Retinal pigment epithelial cell (primary cell): ENCODE measurements at regions not wholly inside any gene's neighbourhood (a gene's known extent, or its start where the extent isn't known, plus 50 kb on each side); places are given as distances from the start of the nearest gene placed in this dataset.

ENCODE experiments used
- DNase-seq: peaks from one replicate; pipeline ENCODE4 v3.0.0-alpha.2; 2010; ENCODE audit warnings: low read depth
- H3K4me3 ChIP-seq: 2 replicates; pipeline ENCODE4 v1.5.1; 2011; ENCODE audit warnings: mild to moderate bottlenecking, low read length, control low read depth, moderate library complexity
- CTCF ChIP-seq: conservative IDR thresholded peaks from 2 replicates; pipeline ENCODE4 v1.5.1; 2011; ENCODE audit warnings: low read depth, low read length, control low read depth, inconsistent platforms

DNA sequence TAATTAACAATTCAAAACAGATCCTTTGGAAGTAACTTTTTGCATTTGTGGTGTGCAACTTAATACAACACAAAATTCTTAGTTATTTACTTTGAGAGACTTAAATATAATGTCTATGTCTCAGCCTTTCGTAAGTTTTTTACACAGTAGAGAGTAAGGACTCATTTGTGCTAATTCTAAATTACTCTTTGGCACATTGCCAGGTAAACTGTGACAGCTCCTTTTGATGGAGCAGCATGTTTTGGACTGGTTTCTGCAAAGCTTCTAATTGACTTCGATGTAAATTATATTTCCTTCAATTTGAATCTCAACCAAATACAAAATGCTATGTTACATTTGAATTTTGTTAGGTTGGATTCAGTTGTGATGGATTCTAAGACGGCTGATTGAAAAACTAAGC lies 450.7 kb upstream of the OPRM1 start:
- DNase-seq: no peak
- H3K4me3 ChIP-seq: no peak overlapping the region
- no peak for TF ChIP-seq CTCF

DNA sequence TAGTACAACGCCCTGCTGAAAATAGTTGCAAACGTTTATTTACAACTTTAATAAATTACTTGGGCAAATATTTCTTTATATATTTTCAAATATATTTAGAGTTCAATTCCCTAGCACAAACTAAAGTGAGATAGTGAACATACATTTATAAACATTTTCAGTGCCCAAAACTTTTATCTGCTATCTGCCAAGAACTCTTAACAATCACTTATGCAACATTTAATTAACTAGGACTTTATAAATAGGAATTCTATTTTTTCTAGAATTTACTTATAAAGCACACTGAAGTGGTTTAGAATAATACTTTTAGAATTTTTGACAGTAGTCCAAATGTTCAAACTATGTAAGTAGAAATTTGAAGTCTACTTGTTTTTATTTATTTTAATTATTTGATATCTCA lies 452.6 kb upstream of the RGS17 start:
- no peak for DNase-seq
- H3K4me3 ChIP-seq: no peak overlapping the region
- TF ChIP-seq CTCF: no peak

GRCh38 chr6:153580776-153581175 lies 449.7 kb upstream of the RGS17 start:
- H3K4me3 ChIP-seq: no peak overlapping the region
- TF ChIP-seq CTCF: no peak
- no peak for DNase-seq

- DNase-seq: no peak
- no peak overlapping the region for H3K4me3 ChIP-seq
- TF ChIP-seq CTCF: no peak
Observed at GRCh38 chr6:153575528-153575927, 444.4 kb upstream of the RGS17 start.

DNA sequence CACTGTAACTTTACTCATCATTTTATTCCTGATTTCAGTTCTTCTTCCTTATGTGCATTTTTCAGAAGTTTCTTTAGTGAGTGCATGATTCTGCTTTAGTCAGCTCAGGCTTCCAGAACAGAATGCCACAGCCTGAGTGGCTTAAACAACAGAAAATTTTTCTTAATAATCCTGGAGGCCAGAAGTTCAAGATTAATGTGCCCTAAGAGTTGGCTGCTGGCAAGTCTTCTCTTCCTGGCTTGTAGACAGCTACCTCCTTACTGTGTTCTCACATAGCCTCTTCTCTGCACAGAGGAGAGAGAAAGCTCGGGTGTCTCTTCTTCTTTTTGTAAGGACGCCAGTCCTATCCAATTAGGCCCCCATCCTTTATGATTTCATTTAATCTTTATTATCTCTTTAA lies 443.1 kb upstream of the RGS17 start:
- no peak for DNase-seq
- H3K4me3 ChIP-seq: no peak overlapping the region
- TF ChIP-seq CTCF: no peak

DNA sequence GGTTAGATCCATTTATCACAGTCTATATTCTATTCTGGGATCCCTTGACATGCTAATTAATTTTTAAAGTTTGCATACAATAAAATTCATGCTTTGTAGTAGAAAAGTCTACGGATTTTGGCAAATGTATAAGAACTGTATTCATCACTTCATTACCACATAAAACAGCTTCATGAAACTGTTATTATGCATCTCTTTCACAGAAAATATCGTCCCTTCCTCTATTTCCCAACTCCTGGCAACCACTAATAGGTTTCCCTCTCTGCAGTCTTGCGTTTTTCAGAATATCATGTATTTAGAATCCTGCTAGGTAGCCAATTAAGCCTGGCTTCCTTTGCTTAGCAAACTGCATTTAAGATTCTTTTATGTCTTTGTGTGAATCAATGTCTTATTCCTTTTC lies 441.3 kb upstream of the RGS17 start:
- no peak for TF ChIP-seq CTCF
- DNase-seq: no peak
- no peak overlapping the region for H3K4me3 ChIP-seq

DNA sequence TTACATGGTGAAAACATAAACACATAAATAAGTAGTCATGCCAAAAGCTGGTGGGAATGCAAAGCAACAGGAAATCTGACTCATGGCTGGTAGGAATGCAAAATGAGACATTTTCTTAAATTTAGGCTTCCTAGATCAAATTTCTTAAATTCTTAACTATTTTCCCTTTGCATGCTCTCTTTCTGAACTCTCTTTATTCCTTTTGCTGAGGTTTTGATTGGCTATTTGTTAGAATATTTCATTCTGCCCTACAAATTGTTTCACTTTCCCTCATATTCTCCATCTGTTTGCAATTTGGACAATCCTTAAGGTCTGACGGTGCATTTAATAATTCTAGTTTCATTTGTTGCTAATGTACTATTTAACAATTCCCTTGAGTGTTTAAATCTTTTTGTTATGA lies 437.5 kb upstream of the RGS17 start:
- H3K4me3 ChIP-seq: no peak overlapping the region
- no peak for DNase-seq
- TF ChIP-seq CTCF: no peak
